ENCODE measurements at regions not wholly inside any gene's neighbourhood (a gene's known extent, or its start where the extent isn't known, plus 50 kb on each side); places are given as distances from the start of the nearest gene placed in this dataset.

DNA sequence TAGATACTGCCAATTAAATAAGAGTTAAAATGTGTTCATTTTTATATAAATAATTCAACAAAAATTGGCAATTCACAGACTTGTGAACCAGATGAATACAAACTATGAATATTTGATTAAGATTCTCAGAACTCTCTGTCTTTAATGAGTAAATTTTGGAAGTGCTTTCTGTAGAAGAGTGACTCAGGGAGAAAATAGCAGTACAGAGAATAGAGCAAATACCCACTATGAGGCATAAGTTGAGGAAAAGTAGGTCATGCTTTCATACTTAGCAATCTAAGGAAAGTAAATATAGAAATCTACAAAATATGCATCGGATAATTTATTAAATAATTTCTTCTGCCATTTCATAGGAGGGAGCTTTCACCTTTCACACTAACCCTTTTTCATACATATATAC is 117.7 kb upstream of the TMEM106B start (continued):
- TF ChIP-seq, protein P1, sequence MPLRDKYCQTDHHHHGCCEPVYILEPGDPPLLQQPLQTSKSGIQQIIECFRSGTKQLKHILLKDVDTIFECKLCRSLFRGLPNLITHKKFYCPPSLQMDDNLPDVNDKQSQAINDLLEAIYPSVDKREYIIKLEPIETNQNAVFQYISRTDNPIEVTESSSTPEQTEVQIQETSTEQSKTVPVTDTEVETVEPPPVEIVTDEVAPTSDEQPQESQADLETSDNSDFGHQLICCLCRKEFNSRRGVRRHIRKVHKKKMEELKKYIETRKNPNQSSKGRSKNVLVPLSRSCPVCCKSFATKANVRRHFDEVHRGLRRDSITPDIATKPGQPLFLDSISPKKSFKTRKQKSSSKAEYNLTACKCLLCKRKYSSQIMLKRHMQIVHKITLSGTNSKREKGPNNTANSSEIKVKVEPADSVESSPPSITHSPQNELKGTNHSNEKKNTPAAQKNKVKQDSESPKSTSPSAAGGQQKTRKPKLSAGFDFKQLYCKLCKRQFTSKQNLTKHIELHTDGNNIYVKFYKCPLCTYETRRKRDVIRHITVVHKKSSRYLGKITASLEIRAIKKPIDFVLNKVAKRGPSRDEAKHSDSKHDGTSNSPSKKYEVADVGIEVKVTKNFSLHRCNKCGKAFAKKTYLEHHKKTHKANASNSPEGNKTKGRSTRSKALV (CRISPR knock-in tag; IDR thresholded peaks at IDR 0.05) = no peak

DNA sequence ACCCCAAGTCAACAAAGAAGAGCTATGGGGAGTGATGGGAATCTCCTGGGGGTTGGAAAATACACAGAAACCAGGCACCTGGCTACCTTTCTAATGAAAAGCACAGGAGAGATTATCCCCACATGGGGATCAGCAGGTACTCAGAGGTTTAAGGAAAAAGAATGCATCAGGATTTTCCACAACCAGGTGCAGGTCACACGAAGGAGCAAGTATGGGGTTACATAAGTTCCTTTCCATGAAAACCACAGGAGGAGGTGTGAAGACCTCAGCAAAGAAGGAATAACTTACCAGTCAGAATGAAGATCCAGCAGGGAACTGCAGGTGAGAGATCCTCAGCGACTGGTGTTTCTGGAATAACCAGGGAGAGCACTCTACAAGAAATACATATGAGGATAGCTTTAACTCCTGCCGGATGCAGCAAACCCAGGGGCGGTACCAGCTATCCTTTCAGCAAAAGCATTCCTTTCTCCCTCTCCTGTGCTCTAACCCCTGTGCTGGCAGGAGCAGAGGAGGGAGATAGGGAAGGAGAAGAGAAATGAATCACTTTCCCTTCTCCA is 116.7 kb upstream of the TMEM106B start:
- Histone ChIP-seq H3K4me2 (ENCODE audit: low read depth, low read length) (no peak overlapping the region), H3K27me3 (ENCODE audit: control insufficient read depth in 1 of 2, insufficient read depth in 2 of 2, low read length in 2 of 2) (no peaks in the 10 kb centered on the region), H4K20me1 (ENCODE audit: insufficient read depth, low read length) (no peaks in the 10 kb centered on the region), H3K79me2 (ENCODE audit: insufficient read depth, low read length) (no peaks in the 10 kb centered on the region), H3K27ac (ENCODE audit: extremely low read length, insufficient read depth, low read length) (no peak overlapping the region), H3K4me3 (replicated peaks in 1 of 3; ENCODE audit: insufficient read depth in 1 of 3, low read depth in 2 of 3, low read length in 3 of 3) (no peak overlapping the region), H2AFZ (ENCODE audit: low read length) (no peak overlapping the region), H3K9me3 (ENCODE audit: low read length) (peaks cover 6% of the 10 kb centered on the region; the same call in 1 of the 2 replicates), H3K36me3 (replicated peaks in 1 of 2; ENCODE audit: control insufficient read depth in 1 of 2, insufficient read depth in 2 of 2, low read length in 2 of 2) (no peaks in the 10 kb centered on the region), H3K4me1 (ENCODE audit: insufficient read depth, low read length) (no peaks in the 10 kb centered on the region), H3K9ac (ENCODE audit: insufficient read depth, low read depth, low read length) (no peak overlapping the region)
- ChIA-PET POLR2A (no interaction called here), CTCF (ENCODE audit: low intra/inter-chr PET ratio, low total read pairs) (no interaction called here)
- in situ Hi-C loops (cut with HindIII; ENCODE audit: extremely low pct_ligation_motif_present, low pct_unique_long_range_greater_than_20kb) = no loop called here
- ATAC-seq (no peak), DNase-seq (ENCODE audit: low spot score) (no peak), FAIRE-seq (no peak)
- WGBS (ENCODE audit: low lambda C conversion rate) = 62% methylated on average over 4 of the region's 4 CpGs
- intact Hi-C loops (cut with micrococcal nuclease; ENCODE audit: unreplicated experiment) = no loop called here
- BruUV-seq (replicated peaks) = no TSS peak
- no peak for TF ChIP-seq SOX6 (IDR thresholded peaks at IDR 0.05)
- TF ChIP-seq SOX6 (CRISPR knock-in tag; IDR thresholded peaks at IDR 0.05) = no peak
- no peak for TF ChIP-seq GATA4 (IDR thresholded peaks at IDR 0.05; ENCODE audit: borderline replicate concordance, low read depth)
- TF ChIP-seq ZNF564 (CRISPR knock-in tag; IDR thresholded peaks at IDR 0.05) = no peak
- TF ChIP-seq PAF1 (CRISPR knock-in tag; IDR thresholded peaks at IDR 0.05) = no peak
- TF ChIP-seq ZNF839 (CRISPR knock-in tag; IDR thresholded peaks at IDR 0.05; ENCODE audit: borderline replicate concordance) = no peak
- TF ChIP-seq, protein P2, sequence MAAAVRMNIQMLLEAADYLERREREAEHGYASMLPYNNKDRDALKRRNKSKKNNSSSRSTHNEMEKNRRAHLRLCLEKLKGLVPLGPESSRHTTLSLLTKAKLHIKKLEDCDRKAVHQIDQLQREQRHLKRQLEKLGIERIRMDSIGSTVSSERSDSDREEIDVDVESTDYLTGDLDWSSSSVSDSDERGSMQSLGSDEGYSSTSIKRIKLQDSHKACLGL (CRISPR knock-in tag; IDR thresholded peaks at IDR 0.05) = no peak
- TF ChIP-seq, protein P3, sequence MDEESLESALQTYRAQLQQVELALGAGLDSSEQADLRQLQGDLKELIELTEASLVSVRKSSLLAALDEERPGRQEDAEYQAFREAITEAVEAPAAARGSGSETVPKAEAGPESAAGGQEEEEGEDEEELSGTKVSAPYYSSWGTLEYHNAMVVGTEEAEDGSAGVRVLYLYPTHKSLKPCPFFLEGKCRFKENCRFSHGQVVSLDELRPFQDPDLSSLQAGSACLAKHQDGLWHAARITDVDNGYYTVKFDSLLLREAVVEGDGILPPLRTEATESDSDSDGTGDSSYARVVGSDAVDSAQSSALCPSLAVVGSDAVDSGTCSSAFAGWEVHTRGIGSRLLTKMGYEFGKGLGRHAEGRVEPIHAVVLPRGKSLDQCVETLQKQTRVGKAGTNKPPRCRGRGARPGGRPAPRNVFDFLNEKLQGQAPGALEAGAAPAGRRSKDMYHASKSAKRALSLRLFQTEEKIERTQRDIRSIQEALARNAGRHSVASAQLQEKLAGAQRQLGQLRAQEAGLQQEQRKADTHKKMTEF (CRISPR knock-in tag; IDR thresholded peaks at IDR 0.05) = no peak
- TF ChIP-seq, protein P4, sequence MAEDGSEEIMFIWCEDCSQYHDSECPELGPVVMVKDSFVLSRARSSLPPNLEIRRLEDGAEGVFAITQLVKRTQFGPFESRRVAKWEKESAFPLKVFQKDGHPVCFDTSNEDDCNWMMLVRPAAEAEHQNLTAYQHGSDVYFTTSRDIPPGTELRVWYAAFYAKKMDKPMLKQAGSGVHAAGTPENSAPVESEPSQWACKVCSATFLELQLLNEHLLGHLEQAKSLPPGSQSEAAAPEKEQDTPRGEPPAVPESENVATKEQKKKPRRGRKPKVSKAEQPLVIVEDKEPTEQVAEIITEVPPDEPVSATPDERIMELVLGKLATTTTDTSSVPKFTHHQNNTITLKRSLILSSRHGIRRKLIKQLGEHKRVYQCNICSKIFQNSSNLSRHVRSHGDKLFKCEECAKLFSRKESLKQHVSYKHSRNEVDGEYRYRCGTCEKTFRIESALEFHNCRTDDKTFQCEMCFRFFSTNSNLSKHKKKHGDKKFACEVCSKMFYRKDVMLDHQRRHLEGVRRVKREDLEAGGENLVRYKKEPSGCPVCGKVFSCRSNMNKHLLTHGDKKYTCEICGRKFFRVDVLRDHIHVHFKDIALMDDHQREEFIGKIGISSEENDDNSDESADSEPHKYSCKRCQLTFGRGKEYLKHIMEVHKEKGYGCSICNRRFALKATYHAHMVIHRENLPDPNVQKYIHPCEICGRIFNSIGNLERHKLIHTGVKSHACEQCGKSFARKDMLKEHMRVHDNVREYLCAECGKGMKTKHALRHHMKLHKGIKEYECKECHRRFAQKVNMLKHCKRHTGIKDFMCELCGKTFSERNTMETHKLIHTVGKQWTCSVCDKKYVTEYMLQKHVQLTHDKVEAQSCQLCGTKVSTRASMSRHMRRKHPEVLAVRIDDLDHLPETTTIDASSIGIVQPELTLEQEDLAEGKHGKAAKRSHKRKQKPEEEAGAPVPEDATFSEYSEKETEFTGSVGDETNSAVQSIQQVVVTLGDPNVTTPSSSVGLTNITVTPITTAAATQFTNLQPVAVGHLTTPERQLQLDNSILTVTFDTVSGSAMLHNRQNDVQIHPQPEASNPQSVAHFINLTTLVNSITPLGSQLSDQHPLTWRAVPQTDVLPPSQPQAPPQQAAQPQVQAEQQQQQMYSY (CRISPR knock-in tag; IDR thresholded peaks at IDR 0.05) = no peak
- TF ChIP-seq, protein P5, sequence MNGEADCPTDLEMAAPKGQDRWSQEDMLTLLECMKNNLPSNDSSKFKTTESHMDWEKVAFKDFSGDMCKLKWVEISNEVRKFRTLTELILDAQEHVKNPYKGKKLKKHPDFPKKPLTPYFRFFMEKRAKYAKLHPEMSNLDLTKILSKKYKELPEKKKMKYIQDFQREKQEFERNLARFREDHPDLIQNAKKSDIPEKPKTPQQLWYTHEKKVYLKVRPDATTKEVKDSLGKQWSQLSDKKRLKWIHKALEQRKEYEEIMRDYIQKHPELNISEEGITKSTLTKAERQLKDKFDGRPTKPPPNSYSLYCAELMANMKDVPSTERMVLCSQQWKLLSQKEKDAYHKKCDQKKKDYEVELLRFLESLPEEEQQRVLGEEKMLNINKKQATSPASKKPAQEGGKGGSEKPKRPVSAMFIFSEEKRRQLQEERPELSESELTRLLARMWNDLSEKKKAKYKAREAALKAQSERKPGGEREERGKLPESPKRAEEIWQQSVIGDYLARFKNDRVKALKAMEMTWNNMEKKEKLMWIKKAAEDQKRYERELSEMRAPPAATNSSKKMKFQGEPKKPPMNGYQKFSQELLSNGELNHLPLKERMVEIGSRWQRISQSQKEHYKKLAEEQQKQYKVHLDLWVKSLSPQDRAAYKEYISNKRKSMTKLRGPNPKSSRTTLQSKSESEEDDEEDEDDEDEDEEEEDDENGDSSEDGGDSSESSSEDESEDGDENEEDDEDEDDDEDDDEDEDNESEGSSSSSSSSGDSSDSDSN (CRISPR knock-in tag; IDR thresholded peaks at IDR 0.05) = no peak
- no peak for TF ChIP-seq MXI1 (IDR thresholded peaks at IDR 0.05; ENCODE audit: borderline replicate concordance, low read depth, low read length)

All from HepG2 (cell line).